Activated T-helper 2 cell treated with anti-CD3 and anti-CD28 coated beads, Interferon-gamma antibody, Interleukin-2, Interleukin-4, amounts not matched to agents 10 μg/mL and 5 μg/mL and 100 μg/mL, durations not matched to agents 14 hours and 24 hours and 36 hours (primary cell): ENCODE measurements at regions not wholly inside any gene's neighbourhood (a gene's known extent, or its start where the extent isn't known, plus 50 kb on each side); places are given as distances from the start of the nearest gene placed in this dataset.

ENCODE experiments used
- DNase-seq: peaks from one replicate; pipeline ENCODE4 v3.0.0; 2021; ENCODE audit warnings: low spot score
- H3K27ac Mint-ChIP-seq: one replicate; pipeline ENCODE4 v1.8.0; 2021; ENCODE audit warnings: mixed read lengths
- H3K27me3 Mint-ChIP-seq: one replicate; pipeline ENCODE4 v1.8.0; 2021; ENCODE audit warnings: low read depth, mixed read lengths
- H3K36me3 Mint-ChIP-seq: one replicate; pipeline ENCODE4 v1.8.0; 2021; ENCODE audit warnings: low read depth, mixed read lengths
- H3K4me1 Mint-ChIP-seq: one replicate; pipeline ENCODE4 v1.8.0; 2021; ENCODE audit warnings: low read depth, mixed read lengths
- H3K4me3 Mint-ChIP-seq: one replicate; pipeline ENCODE4 v1.8.0; 2021; ENCODE audit warnings: low read depth, mild to moderate bottlenecking, moderate library complexity, mixed read lengths
- H3K9me3 Mint-ChIP-seq: one replicate; pipeline ENCODE4 v1.8.0; 2021; ENCODE audit warnings: mixed read lengths
- intact Hi-C: fragments of 100-400 bp; cut with micrococcal nuclease; formaldehyde crosslinking; loops from one replicate; pipeline ENCODE4 v1.15.1; 2023

GRCh38 chr12:47302111-47302671 is 222.4 kb upstream of the AMIGO2 start:
- peaks cover 47% of the 10 kb centered on the region for H3K4me1 Mint-ChIP-seq
- no peak for DNase-seq

GRCh38 chr12:47299586-47299985 is 219.8 kb upstream of the AMIGO2 start:
- H3K4me1 Mint-ChIP-seq = peaks cover 41% of the 10 kb centered on the region

More at GRCh38 chr12:47302111-47302671, 222.4 kb upstream of the AMIGO2 start:
- peaks cover 34% of the 10 kb centered on the region for H3K9me3 Mint-ChIP-seq
- intact Hi-C loops = loop anchor here (1.0 to 2.0 kb wide), 2 partner anchors 21 to 55 kb away; no protein-coding TSS in a partner anchor
- no peak overlapping the region for H3K4me3 Mint-ChIP-seq
- peak overlapping the region; percentile 91 for H3K27ac Mint-ChIP-seq
- H3K36me3 Mint-ChIP-seq = peaks cover 45% of the 10 kb centered on the region
- no peaks in the 10 kb centered on the region for H3K27me3 Mint-ChIP-seq

GRCh38 chr12:47297993-47298392 is 218.2 kb upstream of the AMIGO2 start:
- Mint-ChIP-seq H3K36me3 (peaks cover 30% of the 10 kb centered on the region), H3K4me1 (peaks cover 34% of the 10 kb centered on the region), H3K27me3 (no peaks in the 10 kb centered on the region), H3K9me3 (peaks cover 21% of the 10 kb centered on the region), H3K4me3 (no peak overlapping the region), H3K27ac (no peak overlapping the region)
- intact Hi-C loops = no loop called here
- no peak for DNase-seq

More at GRCh38 chr12:47299586-47299985, 219.8 kb upstream of the AMIGO2 start:
- DNase-seq = no peak
- Mint-ChIP-seq H3K9me3 (peaks cover 21% of the 10 kb centered on the region), H3K36me3 (peaks cover 32% of the 10 kb centered on the region), H3K27me3 (no peaks in the 10 kb centered on the region), H3K4me3 (no peak overlapping the region), H3K27ac (peak overlapping the region; percentile 53)
- intact Hi-C loops = no loop called here

- Mint-ChIP-seq H3K27ac (no peak overlapping the region), H3K27me3 (no peaks in the 10 kb centered on the region), H3K9me3 (peaks cover 21% of the 10 kb centered on the region), H3K4me3 (no peak overlapping the region), H3K4me1 (peaks cover 24% of the 10 kb centered on the region), H3K36me3 (peaks cover 22% of the 10 kb centered on the region)
- DNase-seq = no peak
- intact Hi-C loops = no loop called here
Observed at GRCh38 chr12:47296828-47297227, 217.1 kb upstream of the AMIGO2 start.

- Mint-ChIP-seq H3K27me3 (no peaks in the 10 kb centered on the region), H3K27ac (no peak overlapping the region), H3K4me3 (no peak overlapping the region), H3K4me1 (peaks cover 7% of the 10 kb centered on the region), H3K9me3 (peaks cover 7% of the 10 kb centered on the region), H3K36me3 (peaks cover 2% of the 10 kb centered on the region)
- no peak for DNase-seq
- intact Hi-C loops = no loop called here
Observed at GRCh38 chr12:47293406-47293805, 213.6 kb upstream of the AMIGO2 start.

GRCh38 chr12:47286676-47287075 is 206.9 kb upstream of the AMIGO2 start:
- no peaks in the 10 kb centered on the region for H3K36me3 Mint-ChIP-seq
- H3K27me3 Mint-ChIP-seq = no peaks in the 10 kb centered on the region
- no peak overlapping the region for H3K4me3 Mint-ChIP-seq
- peaks cover 29% of the 10 kb centered on the region for H3K4me1 Mint-ChIP-seq
- no peak overlapping the region for H3K27ac Mint-ChIP-seq
- DNase-seq = no peak
- H3K9me3 Mint-ChIP-seq = no peaks in the 10 kb centered on the region
- intact Hi-C loops = no loop called here
